ENCODE measurements at regions not wholly inside any gene's neighbourhood (a gene's known extent, or its start where the extent isn't known, plus 50 kb on each side); places are given as distances from the start of the nearest gene placed in this dataset.

DNA sequence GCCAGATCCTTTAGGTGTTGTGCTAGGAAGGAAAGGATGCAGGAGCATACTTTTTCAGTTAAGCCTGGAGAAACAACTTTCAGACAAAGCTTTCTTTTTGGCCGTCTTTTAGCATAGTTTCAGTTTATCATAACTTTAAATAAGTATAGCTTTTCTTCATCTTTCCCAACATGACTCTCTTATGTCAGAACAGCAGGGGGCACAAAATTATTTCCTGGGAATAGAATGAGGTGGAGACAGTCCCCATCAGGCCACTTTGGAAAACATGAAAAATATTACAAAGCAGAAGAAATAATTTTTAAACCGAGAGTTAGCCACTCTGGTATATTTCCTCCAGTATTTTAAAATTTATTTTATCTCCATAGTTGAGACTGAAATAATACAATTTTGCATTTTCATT, 387.6 kb downstream of the HAPSTR1 start:
- Histone ChIP-seq H3K27ac (no peak overlapping the region), H3K4me1 (no peaks in the 10 kb centered on the region), H3K4me3 (no peak overlapping the region), H3K27me3 (no peaks in the 10 kb centered on the region), H3K9me3 (no peaks in the 10 kb centered on the region), H3K36me3 (no peaks in the 10 kb centered on the region)
- DNase-seq (ENCODE audit: low spot score), result no peak
- TF ChIP-seq, protein P1, sequence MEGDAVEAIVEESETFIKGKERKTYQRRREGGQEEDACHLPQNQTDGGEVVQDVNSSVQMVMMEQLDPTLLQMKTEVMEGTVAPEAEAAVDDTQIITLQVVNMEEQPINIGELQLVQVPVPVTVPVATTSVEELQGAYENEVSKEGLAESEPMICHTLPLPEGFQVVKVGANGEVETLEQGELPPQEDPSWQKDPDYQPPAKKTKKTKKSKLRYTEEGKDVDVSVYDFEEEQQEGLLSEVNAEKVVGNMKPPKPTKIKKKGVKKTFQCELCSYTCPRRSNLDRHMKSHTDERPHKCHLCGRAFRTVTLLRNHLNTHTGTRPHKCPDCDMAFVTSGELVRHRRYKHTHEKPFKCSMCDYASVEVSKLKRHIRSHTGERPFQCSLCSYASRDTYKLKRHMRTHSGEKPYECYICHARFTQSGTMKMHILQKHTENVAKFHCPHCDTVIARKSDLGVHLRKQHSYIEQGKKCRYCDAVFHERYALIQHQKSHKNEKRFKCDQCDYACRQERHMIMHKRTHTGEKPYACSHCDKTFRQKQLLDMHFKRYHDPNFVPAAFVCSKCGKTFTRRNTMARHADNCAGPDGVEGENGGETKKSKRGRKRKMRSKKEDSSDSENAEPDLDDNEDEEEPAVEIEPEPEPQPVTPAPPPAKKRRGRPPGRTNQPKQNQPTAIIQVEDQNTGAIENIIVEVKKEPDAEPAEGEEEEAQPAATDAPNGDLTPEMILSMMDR (IDR thresholded peaks at IDR 0.05), result peak in 1 of 2 donors; percentile 25

DNA sequence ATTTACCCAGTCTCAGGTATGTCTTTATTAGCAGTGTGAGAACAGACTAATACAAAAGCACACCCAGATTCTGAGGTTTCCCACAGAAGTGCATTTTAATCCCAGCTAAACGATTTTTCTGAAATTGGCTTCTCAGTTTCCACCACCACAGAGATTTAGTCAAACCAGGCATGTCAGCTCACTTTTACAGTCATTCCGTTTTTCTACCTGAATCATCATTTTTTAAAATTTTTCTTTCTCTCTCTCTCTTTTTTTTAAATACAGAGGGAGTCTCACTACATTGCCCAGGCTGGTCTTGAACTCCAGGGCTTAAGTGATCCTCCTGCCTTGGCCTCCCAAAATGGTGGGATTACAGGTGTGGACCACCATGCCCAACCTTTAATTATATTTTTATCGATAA, 389.1 kb downstream of the HAPSTR1 start:
- H3K27me3 ChIP-seq, result no peaks in the 10 kb centered on the region
- no peak overlapping the region for H3K27ac ChIP-seq
- TF ChIP-seq, protein P1 (IDR thresholded peaks at IDR 0.05), result no peak
- DNase-seq (ENCODE audit: low spot score), result no peak
- H3K4me1 ChIP-seq, result no peaks in the 10 kb centered on the region
- no peaks in the 10 kb centered on the region for H3K9me3 ChIP-seq
- H3K36me3 ChIP-seq, result no peaks in the 10 kb centered on the region
- no peak overlapping the region for H3K4me3 ChIP-seq

DNA sequence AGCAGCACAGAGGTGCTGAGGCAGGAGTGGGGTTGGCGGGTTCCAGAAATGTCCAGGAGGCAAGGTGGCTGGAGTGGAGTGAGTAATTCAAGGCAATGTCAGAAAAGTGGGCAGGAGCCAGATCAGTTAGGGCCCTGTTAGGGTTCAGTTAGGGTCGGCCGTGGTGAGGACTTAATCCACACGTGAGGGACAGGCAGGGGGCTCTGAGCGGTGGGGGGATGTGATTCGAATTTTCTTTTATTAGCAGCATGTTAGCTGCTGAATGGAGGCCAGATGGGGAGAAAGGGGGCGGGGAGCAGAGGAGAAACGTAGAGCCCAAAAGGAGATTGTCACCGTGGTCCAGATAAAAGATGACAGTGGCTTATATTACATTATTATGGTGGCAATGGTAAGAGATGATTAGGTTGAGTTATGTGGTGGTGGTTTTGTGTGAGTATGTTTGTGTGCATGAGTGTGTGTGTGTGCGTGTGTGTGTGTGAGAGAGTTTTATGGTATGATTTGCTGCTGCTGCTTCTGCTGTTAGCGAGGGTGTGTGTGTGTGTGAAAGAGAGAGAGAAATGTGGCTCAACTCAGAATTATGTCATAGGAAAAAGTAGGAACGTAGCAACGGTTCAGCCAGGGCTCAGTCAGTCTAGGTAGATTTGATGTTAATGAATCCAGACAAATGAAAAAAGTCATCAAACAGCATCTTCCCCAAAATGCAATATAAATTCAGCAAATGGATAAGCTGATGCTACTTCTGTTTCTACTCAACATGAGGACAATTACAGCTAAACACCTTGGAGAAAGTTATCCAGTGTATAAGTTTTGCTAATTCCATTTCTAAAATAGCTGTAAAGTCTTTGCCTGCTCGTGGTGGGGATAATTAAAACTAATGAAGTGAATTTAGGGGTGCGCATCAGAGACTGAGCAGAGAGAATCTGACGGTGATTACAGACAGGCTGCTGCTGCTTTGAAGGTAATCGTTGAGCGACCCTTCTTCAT, 390.6 kb downstream of the HAPSTR1 start:
- no peak overlapping the region for H3K27ac ChIP-seq
- TF ChIP-seq, protein P1 (IDR thresholded peaks at IDR 0.05), result no peak

GRCh38 chr16:9484426-9484825, 393.0 kb downstream of the HAPSTR1 start:
- DNase-seq (ENCODE audit: low spot score), result no peak
- Histone ChIP-seq H3K9me3 (no peaks in the 10 kb centered on the region), H3K4me3 (no peak overlapping the region), H3K36me3 (no peaks in the 10 kb centered on the region), H3K27me3 (no peaks in the 10 kb centered on the region), H3K27ac (no peak overlapping the region), H3K4me1 (no peaks in the 10 kb centered on the region)
- TF ChIP-seq, protein P1 (IDR thresholded peaks at IDR 0.05), result no peak

More for the DNA sequence above, 390.6 kb downstream of the HAPSTR1 start:
- no peaks in the 10 kb centered on the region for H3K36me3 ChIP-seq
- no peaks in the 10 kb centered on the region for H3K4me1 ChIP-seq
- H3K4me3 ChIP-seq, result no peak overlapping the region
- H3K9me3 ChIP-seq, result no peaks in the 10 kb centered on the region
- H3K27me3 ChIP-seq, result no peaks in the 10 kb centered on the region
- no peak for DNase-seq (ENCODE audit: low spot score)

DNA sequence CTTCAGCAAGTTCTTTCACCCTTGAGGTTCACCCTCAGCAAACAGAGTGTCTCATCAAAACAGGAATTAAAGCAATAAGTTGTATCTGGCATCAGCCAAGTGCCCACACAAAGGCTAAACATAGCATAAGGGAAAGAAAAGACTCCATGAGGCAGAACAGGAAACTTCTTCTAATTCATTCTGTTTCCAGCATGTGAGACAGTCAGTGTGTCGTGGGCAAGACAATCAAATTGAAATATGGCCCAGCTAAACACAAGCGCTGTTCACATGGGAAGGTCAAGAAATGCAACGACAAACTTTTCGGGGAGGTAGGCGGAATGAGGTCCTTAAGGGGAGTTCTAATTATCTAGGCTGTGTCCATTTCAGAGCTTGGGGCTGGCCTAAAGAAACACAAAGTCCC, 393.4 kb downstream of the HAPSTR1 start:
- Histone ChIP-seq H3K27me3 (no peaks in the 10 kb centered on the region), H3K9me3 (no peaks in the 10 kb centered on the region), H3K27ac (no peak overlapping the region), H3K4me3 (no peak overlapping the region), H3K36me3 (no peaks in the 10 kb centered on the region), H3K4me1 (no peaks in the 10 kb centered on the region)
- DNase-seq (ENCODE audit: low spot score), result no peak
- TF ChIP-seq, protein P1 (IDR thresholded peaks at IDR 0.05), result no peak

Data from right atrium auricular region (tissue), 2 donors.